ENCODE measurements at regions not wholly inside any gene's neighbourhood (a gene's known extent, or its start where the extent isn't known, plus 50 kb on each side); places are given as distances from the start of the nearest gene placed in this dataset.

GRCh38 chr7:25069900-25070443 lies 55.1 kb downstream of the CYCS start:
- 0% methylated on average over 4 of the region's 11 CpGs for WGBS (ENCODE audit: insufficient coverage)
- Histone ChIP-seq H3K27ac (ENCODE audit: insufficient read depth in 1 of 2, low read depth in 1 of 2, low read length in 2 of 2, poor library complexity in 1 of 2, severe bottlenecking in 2 of 2) (no peak overlapping the region), H3K4me3 (ENCODE audit: control insufficient read depth in 1 of 7, extremely low read depth in 1 of 7, insufficient read depth in 4 of 7, low read depth in 2 of 7, low read length in 6 of 7) (no peak overlapping the region), H3K9me3 (ENCODE audit: control extremely low read depth in 1 of 5, control insufficient read depth in 4 of 5, insufficient read depth in 2 of 5, low read depth in 1 of 5, low read length in 4 of 5) (no peaks in the 10 kb centered on the region), H3K4me1 (ENCODE audit: control extremely low read depth in 1 of 4, control insufficient read depth in 4 of 4, insufficient read depth in 4 of 4, low read length in 3 of 4) (peaks cover 0 to 13% (median 5%) of the 10 kb centered on the region in 4 experiments), H3K36me3 (ENCODE audit: control insufficient read depth in 4 of 4, insufficient read depth in 4 of 4, low read length in 3 of 4) (no peaks in the 10 kb centered on the region), H3K27me3 (replicated peaks in 2 of 5; ENCODE audit: control insufficient read depth in 4 of 5, insufficient read depth in 5 of 5, low read length in 4 of 5) (no peaks in the 10 kb centered on the region)
- CTCF ChIA-PET, result interaction anchor here (0.6 to 2.5 kb wide), 21 partner anchors 10 to 1777 kb away, joined by 3 to 22 read pairs (median 4); no protein-coding TSS in a partner anchor
- DNase-seq, result peak; percentile 78 to 86 (median 82)
- POLR2A ChIA-PET, result interaction anchor here (0.6 to 0.7 kb wide), 4 partner anchors 11 to 252 kb away, joined by 3 to 6 read pairs (median 4); no protein-coding TSS in a partner anchor

DNA sequence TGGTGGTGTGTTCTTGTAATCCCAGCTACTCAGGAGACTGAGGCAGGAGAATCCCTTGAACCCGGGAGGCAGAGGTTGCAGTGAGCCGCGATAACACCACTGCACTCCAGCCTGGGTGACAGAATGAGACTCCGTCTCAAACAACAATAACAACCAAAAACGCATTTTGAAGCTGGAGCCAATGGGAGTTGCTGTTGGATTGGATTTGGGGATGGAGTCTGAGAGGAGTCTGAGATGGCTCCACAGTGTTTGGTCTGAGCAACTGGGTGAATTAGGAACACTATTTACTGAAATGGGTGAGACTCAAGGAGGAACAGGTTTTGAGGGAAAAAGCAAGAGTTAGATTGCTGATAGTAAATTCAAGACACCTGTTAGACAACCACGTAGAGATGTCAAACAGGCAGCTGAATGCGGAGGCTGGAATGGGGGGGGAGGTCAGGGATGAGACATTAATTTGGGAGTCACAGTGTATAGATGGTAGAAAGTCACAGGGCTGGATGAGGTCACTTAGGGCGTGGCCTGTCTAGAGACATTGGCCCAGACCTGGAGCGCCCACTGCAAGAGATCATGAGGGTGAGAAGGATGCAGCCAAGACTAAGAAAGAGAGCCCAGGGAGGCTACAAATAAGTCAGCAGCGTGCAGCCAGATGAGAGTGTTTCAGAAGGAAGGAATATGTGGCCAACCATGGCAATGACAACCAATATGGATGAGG lies 56.4 kb downstream of the CYCS start:
- POLR2A ChIA-PET, result no interaction called here
- H3K4me3 ChIP-seq (ENCODE audit: control insufficient read depth in 1 of 7, extremely low read depth in 1 of 7, insufficient read depth in 4 of 7, low read depth in 2 of 7, low read length in 6 of 7), result no peak overlapping the region

DNA sequence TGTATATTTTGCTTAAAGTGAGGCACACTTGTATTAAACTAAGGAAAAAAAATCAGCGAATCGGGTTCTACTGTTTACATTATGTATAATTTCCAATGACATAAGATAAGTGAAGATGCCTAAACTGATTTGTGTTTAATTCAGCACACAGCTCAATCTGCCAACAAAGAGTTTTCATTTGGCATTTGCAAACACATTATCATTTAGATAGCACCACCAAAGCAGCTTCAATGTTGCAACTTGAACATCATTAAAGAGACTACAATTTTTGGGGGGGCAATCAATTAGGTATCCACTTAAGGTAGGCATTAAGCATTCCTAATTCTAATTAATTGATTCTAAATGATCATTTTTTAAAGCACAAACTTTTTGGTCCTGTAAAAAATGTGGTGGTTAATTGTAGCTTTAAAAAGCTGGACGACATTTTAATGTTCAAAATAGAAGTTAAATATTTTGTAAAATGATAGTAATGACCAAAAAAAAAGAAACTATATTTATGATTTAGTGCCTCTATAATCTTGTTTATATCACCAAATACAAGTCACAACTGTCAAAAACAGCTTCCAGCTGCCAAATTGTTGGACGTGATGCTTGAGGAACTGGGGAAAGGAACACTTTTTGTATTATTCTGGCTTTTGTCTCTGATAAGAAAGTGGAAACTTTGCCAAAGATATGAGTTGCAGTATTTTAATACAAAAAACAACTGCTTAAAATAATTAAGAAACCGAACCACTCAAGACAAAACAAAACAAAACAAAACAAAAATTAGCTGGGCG lies 57.1 kb downstream of the CYCS start:
- 100% methylated on average over 1 of the region's 6 CpGs for WGBS (ENCODE audit: insufficient coverage)
- H3K36me3 ChIP-seq (ENCODE audit: control insufficient read depth in 4 of 4, insufficient read depth in 4 of 4, low read length in 3 of 4), result no peaks in the 10 kb centered on the region
- ChIA-PET CTCF (interaction anchor here (0.8 to 2.0 kb wide), 8 partner anchors 22 to 255 kb away, joined by 3 to 13 read pairs (median 4); no protein-coding TSS in a partner anchor), POLR2A (no interaction called here)
- peaks cover 0 to 6% (median 1%) of the 10 kb centered on the region in 4 experiments for H3K4me1 ChIP-seq (ENCODE audit: control extremely low read depth in 1 of 4, control insufficient read depth in 4 of 4, insufficient read depth in 4 of 4, low read length in 3 of 4)
- H3K9me3 ChIP-seq (ENCODE audit: control extremely low read depth in 1 of 5, control insufficient read depth in 4 of 5, insufficient read depth in 2 of 5, low read depth in 1 of 5, low read length in 4 of 5), result no peaks in the 10 kb centered on the region
- no peak for DNase-seq
- H3K4me3 ChIP-seq (ENCODE audit: control insufficient read depth in 1 of 7, extremely low read depth in 1 of 7, insufficient read depth in 4 of 7, low read depth in 2 of 7, low read length in 6 of 7), result no peak overlapping the region
- H3K27ac ChIP-seq (ENCODE audit: insufficient read depth in 1 of 2, low read depth in 1 of 2, low read length in 2 of 2, poor library complexity in 1 of 2, severe bottlenecking in 2 of 2), result no peak overlapping the region
- no peaks in the 10 kb centered on the region for H3K27me3 ChIP-seq (replicated peaks in 2 of 5; ENCODE audit: control insufficient read depth in 4 of 5, insufficient read depth in 5 of 5, low read length in 4 of 5)

More for the DNA sequence above, 56.4 kb downstream of the CYCS start:
- Histone ChIP-seq H3K9me3 (ENCODE audit: control extremely low read depth in 1 of 5, control insufficient read depth in 4 of 5, insufficient read depth in 2 of 5, low read depth in 1 of 5, low read length in 4 of 5) (no peaks in the 10 kb centered on the region), H3K4me1 (ENCODE audit: control extremely low read depth in 1 of 4, control insufficient read depth in 4 of 4, insufficient read depth in 4 of 4, low read length in 3 of 4) (peaks cover 0 to 13% (median 5%) of the 10 kb centered on the region in 4 experiments), H3K27ac (ENCODE audit: insufficient read depth in 1 of 2, low read depth in 1 of 2, low read length in 2 of 2, poor library complexity in 1 of 2, severe bottlenecking in 2 of 2) (no peak overlapping the region), H3K27me3 (replicated peaks in 2 of 5; ENCODE audit: control insufficient read depth in 4 of 5, insufficient read depth in 5 of 5, low read length in 4 of 5) (no peaks in the 10 kb centered on the region), H3K36me3 (ENCODE audit: control insufficient read depth in 4 of 4, insufficient read depth in 4 of 4, low read length in 3 of 4) (no peaks in the 10 kb centered on the region)
- CTCF ChIA-PET, result interaction anchor here (0.8 to 2.0 kb wide), 8 partner anchors 21 to 256 kb away, joined by 3 to 13 read pairs (median 4); no protein-coding TSS in a partner anchor
- WGBS (ENCODE audit: insufficient coverage), result 95% methylated on average over 8 of the region's 10 CpGs
- DNase-seq, result no peak

- H3K4me3 ChIP-seq (ENCODE audit: control insufficient read depth in 1 of 7, extremely low read depth in 1 of 7, insufficient read depth in 4 of 7, low read depth in 2 of 7, low read length in 6 of 7), result no peak overlapping the region
- POLR2A ChIA-PET, result no interaction called here
- DNase-seq, result no peak
- WGBS (ENCODE audit: insufficient coverage), result 100% methylated on average over 1 of the region's 1 CpG
- H3K9me3 ChIP-seq (ENCODE audit: control extremely low read depth in 1 of 5, control insufficient read depth in 4 of 5, insufficient read depth in 2 of 5, low read depth in 1 of 5, low read length in 4 of 5), result no peaks in the 10 kb centered on the region
- H3K27me3 ChIP-seq (replicated peaks in 2 of 5; ENCODE audit: control insufficient read depth in 4 of 5, insufficient read depth in 5 of 5, low read length in 4 of 5), result no peaks in the 10 kb centered on the region
- no peak overlapping the region for H3K27ac ChIP-seq (ENCODE audit: insufficient read depth in 1 of 2, low read depth in 1 of 2, low read length in 2 of 2, poor library complexity in 1 of 2, severe bottlenecking in 2 of 2)
- CTCF ChIA-PET, result interaction anchor here (0.9 to 2.2 kb wide), 5 partner anchors 10 to 254 kb away, joined by 3 to 11 read pairs (median 7); no protein-coding TSS in a partner anchor
- H3K36me3 ChIP-seq (ENCODE audit: control insufficient read depth in 4 of 4, insufficient read depth in 4 of 4, low read length in 3 of 4), result no peaks in the 10 kb centered on the region
- H3K4me1 ChIP-seq (ENCODE audit: control extremely low read depth in 1 of 4, control insufficient read depth in 4 of 4, insufficient read depth in 4 of 4, low read length in 3 of 4), result peaks cover 0 to 2% (median under 1%) of the 10 kb centered on the region in 4 experiments
These were observed 58.8 kb downstream of the CYCS start for GRCh38 chr7:25066253-25066652.

GRCh38 chr7:25062380-25062779 lies 62.7 kb downstream of the CYCS start:
- Histone ChIP-seq H3K4me1 (ENCODE audit: control extremely low read depth in 1 of 4, control insufficient read depth in 4 of 4, insufficient read depth in 4 of 4, low read length in 3 of 4) (peaks cover 0 to 7% (median 4%) of the 10 kb centered on the region in 4 experiments), H3K27ac (ENCODE audit: insufficient read depth in 1 of 2, low read depth in 1 of 2, low read length in 2 of 2, poor library complexity in 1 of 2, severe bottlenecking in 2 of 2) (no peak overlapping the region), H3K36me3 (ENCODE audit: control insufficient read depth in 4 of 4, insufficient read depth in 4 of 4, low read length in 3 of 4) (no peaks in the 10 kb centered on the region), H3K4me3 (ENCODE audit: control insufficient read depth in 1 of 7, extremely low read depth in 1 of 7, insufficient read depth in 4 of 7, low read depth in 2 of 7, low read length in 6 of 7) (no peak overlapping the region), H3K27me3 (replicated peaks in 2 of 5; ENCODE audit: control insufficient read depth in 4 of 5, insufficient read depth in 5 of 5, low read length in 4 of 5) (no peaks in the 10 kb centered on the region), H3K9me3 (ENCODE audit: control extremely low read depth in 1 of 5, control insufficient read depth in 4 of 5, insufficient read depth in 2 of 5, low read depth in 1 of 5, low read length in 4 of 5) (no peaks in the 10 kb centered on the region)
- DNase-seq, result no peak
- ChIA-PET POLR2A (no interaction called here), CTCF (interaction anchor here (1.0 to 3.3 kb wide), 2 partner anchors 241 to 250 kb away, joined by 4 to 14 read pairs; no protein-coding TSS in a partner anchor)
- WGBS (ENCODE audit: insufficient coverage), result 95% methylated on average over 4 of the region's 4 CpGs

DNA sequence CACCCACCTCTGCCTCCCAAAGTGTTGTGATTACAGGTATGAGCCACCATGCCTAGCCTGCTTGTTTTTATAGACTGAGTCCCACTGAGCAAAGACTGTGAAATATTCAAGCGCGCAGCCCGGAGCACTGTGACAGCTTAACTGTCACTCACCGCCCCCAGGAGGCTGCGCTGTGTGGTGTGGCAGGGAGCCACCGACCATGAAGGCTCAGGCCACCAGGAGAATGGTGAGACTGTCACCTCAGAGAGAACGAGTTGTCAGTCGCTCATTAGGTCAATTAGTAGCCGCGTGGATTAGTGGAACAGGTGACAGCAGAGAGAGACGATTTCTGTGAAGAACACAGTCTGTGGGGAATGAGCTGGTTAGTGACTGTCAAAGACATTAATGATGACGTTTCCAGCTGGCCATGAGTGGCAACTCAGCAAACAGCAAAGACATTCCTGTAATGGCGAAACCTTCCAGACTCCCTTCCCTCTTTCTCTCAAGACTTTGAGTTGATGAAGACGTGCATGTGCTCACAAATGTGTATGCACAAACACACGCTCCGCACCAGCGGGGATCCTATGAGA lies 64.5 kb downstream of the CYCS start:
- CTCF ChIA-PET, result interaction anchor here (0.7 to 3.3 kb wide), 4 partner anchors 9 to 248 kb away, joined by 3 to 14 read pairs (median 3); no protein-coding TSS in a partner anchor
- H3K36me3 ChIP-seq (ENCODE audit: control insufficient read depth in 4 of 4, insufficient read depth in 4 of 4, low read length in 3 of 4), result no peaks in the 10 kb centered on the region
- peaks cover 0 to 9% (median 4%) of the 10 kb centered on the region in 4 experiments for H3K4me1 ChIP-seq (ENCODE audit: control extremely low read depth in 1 of 4, control insufficient read depth in 4 of 4, insufficient read depth in 4 of 4, low read length in 3 of 4)
- POLR2A ChIA-PET, result no interaction called here
- H3K4me3 ChIP-seq (ENCODE audit: control insufficient read depth in 1 of 7, extremely low read depth in 1 of 7, insufficient read depth in 4 of 7, low read depth in 2 of 7, low read length in 6 of 7), result no peak overlapping the region
- no peaks in the 10 kb centered on the region for H3K27me3 ChIP-seq (replicated peaks in 2 of 5; ENCODE audit: control insufficient read depth in 4 of 5, insufficient read depth in 5 of 5, low read length in 4 of 5)
- no peak overlapping the region for H3K27ac ChIP-seq (ENCODE audit: insufficient read depth in 1 of 2, low read depth in 1 of 2, low read length in 2 of 2, poor library complexity in 1 of 2, severe bottlenecking in 2 of 2)
- DNase-seq, result no peak
- WGBS (ENCODE audit: insufficient coverage), result 98% methylated on average over 13 of the region's 17 CpGs
- H3K9me3 ChIP-seq (ENCODE audit: control extremely low read depth in 1 of 5, control insufficient read depth in 4 of 5, insufficient read depth in 2 of 5, low read depth in 1 of 5, low read length in 4 of 5), result no peaks in the 10 kb centered on the region
